CD4-positive, alpha-beta T cell treated with Interferon alpha-2 for 1 hour (primary cell): ENCODE measurements at regions not wholly inside any gene's neighbourhood (a gene's known extent, or its start where the extent isn't known, plus 50 kb on each side); places are given as distances from the start of the nearest gene placed in this dataset.
"Not testable (repeated sequence)": the region's sequence is repeated elsewhere in the genome, so short reads cannot be mapped to it uniquely, and the experiment has no call there.

Experiments
- DNase-seq, 2 donors: peaks; one replicate each; pipeline ENCODE4 v3.0.0-alpha.2; 2020 to 2022

DNA sequence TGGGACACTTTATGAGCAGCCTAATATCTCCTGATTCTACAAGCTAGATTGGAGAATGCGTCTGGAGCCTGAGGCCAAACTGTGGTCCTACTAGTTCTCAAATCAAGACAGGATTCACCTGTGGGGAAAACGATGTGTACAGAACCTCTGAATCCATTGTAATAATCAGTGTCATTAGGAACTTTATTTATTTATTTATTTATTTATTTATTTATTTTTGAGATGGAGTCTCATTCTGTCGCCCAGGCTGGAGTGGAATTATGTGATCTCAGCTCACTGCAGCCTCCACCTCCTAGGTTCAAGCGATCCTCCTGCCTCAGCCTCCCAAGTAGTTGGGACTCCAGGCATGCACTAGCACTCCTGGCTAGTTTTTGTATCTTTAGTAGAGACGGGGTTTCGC lies 52.6 kb upstream of the KIF26B start:
- DNase-seq, result not testable (repeated sequence)

DNA sequence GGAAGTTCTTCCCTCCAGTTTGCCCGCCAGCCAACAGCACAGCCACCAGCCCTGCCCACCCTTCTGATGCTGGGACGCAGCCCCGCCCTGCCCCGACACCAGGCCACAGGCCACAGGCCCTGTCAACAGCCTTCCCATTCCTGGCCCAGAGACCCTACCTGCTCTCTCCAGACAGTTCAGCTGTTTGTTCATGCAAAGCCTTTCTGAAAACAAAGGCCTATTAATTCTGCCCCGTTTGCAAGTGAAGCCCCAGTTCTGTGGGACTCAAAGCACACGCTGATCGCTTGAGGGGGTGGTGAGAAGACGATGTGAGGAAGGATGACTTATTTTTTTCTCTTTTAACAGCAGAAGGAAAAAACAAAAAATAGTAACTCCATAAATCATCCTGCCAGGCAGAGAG lies 55.4 kb upstream of the KIF26B start:
- no peak for DNase-seq

DNA sequence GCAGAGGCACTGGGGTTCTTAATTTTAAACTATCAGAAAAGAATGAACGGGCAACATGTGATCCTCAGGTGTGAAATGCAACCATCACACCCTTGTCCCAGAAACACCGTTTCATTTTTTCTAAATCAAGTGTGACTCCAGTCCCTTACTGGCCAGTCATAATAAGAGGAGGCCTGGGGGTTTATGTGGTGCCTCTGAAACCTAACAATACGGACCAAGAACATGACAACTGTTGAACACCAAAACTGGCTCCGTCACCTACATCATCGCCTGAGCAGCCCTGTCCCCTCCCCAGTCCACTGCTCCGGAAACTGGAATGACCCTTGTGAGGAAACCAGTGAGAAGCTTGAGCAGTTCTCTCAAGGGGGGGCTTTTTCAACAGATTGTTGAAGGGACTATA lies 55.9 kb upstream of the KIF26B start:
- DNase-seq, result no peak

DNA sequence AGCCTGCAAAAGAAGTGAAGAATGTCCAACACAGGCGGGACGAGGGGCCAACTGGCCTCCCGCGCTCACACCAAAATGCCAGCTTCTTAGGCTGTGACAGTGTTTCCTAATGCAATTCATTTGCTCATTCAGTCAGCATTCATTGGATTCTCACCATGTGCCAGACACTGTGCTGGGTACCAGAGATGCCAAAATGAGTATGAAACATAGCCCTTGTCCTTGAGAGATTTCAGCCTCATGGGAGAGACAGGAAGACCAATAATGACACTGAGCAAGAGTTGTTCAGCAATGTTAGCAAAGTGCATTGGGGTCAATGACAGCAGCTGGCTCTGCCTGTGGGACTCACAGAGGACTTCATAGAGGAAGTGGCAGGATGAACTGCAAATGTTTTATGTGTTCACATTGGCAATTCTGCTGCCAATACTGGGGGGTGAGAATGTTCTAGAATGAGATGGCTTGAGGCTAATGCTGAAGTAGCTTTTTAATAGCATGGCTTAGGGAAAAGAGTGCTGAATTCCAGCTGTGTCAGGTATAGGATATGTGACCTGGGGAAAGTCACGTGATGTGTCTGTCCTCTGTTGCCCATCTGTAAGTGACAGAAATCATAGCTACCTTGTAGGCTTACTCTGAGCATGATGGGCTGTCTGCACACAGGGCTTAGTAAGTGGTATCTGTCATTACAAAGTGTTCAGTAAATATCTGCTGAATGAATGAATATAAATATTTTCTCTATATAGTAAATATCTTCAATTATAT lies 58.3 kb upstream of the KIF26B start:
- no peak for DNase-seq

DNA sequence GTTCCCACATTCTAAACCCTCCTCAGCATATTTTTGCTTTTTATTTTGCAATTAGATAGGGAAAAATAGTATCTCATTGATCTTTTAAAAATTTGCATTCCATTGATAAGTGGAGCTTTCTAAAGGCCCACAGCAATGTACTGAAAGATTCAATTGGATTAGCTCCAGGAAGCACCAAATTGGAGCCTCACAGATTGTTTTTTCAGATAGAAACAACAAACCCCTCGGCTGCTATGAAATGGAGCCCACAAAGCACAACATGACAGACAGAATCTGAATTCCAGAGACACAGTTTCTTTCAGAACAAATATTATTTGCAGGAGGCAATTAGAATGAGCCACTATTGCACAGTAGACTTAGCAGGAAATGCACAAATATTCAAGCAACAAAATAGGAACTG lies 58.9 kb upstream of the KIF26B start:
- no peak for DNase-seq

DNA sequence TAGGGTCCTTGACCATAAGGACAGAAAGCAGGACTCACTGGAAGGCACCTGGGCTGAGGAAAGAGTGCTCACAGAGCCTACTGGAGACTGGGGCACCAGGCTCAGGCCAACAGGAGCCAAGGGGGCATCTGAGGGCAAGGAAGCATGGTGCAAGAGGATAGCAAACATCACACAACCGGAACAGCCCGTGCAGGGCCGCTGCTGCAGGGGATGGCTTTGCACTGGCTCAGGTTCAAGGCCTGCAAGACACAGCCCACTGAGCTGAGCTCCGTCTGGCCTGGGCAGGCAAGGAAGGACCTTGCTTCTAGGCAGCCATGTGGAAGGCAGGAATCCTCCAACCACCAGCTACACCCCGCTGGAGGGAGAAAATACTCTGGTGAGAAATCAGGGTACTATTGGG lies 59.8 kb upstream of the KIF26B start:
- DNase-seq, result no peak

DNA sequence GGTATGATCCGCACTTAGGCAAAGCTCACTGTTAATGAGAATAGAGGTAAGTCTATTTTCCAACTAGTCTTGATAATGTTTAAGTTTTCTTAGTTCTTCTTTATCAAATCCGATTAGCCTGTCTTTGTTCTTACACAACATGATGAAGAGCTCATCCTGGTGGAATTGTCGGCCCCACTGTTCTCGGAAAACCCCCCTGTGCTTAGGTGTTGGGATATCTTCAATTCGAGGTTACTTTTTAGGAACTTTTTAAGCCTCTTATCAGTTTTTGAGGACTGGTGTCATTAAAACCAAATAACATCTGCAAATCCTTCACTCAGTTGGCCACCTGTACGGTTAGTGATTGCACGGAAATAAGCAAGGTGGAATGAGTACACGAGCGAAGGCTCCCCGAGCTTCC lies 60.7 kb upstream of the KIF26B start:
- no peak for DNase-seq

DNA sequence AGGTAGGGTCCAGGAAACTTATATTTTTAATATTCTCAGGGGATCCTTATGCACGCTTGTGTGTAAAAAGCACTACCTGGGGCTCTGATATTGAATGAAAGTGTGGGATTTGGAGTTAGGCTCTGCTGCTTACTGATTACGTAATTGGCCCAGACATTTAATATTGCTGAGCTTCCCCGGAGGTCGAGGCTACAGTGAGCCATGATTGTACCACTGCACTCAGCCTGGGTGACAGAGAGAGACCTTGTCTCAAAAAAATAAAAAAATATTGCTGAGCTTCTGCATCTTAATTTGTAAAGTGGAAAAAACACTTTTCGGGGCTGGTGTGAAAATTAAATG lies 62.2 kb upstream of the KIF26B start:
- no peak for DNase-seq

DNA sequence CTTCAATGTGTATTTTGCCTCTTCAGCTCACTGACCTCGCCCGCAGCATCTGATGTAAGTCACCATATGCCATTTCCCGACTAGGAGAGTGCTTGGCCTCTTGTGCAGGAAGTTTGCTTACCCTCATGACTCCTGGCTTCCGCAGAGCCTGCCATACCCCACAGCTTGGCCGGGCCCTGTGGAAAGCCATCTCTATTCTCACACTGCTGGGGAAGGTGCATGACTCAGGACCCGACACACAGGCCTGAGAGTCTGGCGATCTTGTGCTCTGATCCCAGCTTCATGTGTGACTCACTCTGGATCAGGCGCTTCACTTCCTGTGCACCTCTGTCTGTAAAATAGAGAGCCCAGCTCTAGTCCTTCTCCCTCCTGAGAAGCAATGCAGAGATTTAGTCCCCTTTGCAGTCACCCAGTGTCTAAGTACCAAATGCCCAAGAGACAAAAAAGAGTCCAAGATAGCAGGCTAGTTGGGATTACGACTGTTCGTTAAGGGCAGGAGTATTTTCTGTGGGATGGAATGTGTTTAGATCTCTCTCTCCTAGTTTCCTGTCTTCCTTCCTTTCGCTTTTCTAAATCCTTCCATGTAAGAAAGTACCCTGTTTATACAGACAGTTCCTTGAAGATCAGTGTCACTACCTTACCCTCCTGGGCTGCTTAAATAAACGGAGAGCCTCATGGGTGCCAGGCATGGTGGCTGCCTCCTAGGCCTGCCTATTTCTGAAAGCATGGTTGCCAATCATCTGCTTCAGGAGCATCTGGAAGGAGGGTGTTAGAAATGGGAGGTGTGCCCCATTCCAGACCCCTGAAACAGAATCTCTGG lies 62.8 kb upstream of the KIF26B start:
- no peak for DNase-seq

DNA sequence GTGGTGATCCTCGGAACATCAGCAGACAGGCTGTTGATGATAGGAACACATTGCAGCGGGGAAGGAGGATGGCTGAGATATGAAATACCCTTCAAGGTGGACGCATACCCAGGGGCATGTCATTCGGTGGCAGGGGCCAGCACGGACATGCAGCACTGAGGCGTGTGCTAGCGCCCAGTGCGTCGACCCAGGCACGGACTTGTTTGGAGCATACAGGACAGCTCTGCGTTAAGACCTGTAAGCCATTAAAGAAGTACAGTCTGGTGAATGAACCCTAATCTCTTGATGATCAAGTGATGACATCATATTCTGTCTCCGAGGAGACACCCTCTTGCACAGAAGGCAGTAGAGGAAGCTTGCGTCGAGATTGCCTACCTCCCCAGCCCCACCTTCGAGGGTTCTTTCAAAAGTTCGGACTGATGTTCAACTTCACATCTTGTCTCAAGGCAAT lies 63.6 kb upstream of the KIF26B start:
- DNase-seq, result no peak

DNA sequence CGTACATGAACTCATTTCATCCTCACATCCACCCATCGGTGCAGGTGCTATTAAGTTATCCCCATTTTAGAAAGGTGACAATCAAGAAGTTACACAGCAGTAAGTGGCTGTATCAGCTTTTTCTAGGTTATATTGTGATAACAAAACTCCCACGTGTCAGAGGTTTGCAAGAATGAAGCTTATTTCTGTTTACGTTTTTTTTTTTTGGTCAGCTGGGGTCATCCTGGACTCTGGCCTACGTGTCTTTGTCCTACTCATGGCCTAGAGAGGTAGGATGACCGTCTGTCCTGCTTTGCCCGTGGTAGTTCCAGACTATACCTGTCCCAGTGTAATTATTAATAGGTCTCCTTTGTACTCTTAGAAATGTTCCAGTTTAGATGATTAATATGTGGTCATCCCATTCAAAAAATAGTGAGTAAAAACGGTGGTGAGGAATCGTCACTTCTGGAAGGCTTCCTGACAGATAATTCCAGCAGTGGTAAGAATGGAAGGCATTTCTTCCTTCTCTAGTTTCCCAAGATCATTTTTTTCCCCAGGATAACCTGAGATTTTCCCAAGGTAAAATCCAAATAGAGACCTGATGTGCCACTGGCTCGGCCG lies 64.2 kb upstream of the KIF26B start:
- no peak for DNase-seq

DNA sequence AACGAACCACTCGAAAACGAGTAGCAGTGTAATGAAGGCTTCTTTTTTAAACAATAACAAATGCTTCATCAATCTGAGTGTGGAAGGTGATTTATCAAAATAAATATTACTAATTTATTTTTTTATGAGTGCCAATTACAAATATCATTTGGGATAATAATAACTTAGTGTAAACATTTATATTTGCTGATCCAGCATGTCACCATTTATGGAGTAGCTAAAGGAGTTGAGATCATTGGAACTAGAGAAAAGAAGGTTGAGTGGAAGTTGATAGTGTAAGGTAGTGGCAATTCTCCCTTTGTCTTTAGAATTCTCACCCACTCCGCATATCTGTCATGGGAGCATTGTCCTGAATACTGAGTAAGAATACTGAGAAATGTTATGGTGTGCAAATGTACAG lies 67.1 kb upstream of the KIF26B start:
- no peak for DNase-seq

DNA sequence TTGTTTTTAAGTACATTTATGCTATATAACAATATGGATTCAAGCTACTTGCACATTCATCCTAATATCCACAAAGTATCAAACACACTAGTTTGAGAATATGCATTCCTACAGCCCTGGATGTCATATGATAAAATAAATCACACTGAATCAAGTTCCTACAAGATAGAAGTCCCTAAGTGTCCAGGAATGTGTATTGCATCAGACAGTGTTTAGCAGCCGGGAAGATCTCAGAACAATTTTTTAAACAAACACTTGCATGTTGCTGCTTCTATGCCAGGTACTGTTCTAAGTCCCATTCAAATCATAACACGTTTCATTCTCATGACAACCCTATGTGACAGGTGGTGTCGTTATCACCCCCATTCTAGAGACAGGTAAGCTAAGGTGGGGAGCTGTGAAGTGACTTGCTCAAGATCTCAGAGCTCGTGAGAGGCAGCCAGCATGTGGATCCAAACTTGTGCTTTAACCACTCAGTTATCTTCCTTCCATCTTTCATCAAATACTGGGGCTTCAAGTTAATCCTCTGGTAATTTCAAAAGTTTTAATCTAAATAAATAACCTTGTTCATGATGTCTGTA lies 68.3 kb upstream of the KIF26B start:
- no peak for DNase-seq

DNA sequence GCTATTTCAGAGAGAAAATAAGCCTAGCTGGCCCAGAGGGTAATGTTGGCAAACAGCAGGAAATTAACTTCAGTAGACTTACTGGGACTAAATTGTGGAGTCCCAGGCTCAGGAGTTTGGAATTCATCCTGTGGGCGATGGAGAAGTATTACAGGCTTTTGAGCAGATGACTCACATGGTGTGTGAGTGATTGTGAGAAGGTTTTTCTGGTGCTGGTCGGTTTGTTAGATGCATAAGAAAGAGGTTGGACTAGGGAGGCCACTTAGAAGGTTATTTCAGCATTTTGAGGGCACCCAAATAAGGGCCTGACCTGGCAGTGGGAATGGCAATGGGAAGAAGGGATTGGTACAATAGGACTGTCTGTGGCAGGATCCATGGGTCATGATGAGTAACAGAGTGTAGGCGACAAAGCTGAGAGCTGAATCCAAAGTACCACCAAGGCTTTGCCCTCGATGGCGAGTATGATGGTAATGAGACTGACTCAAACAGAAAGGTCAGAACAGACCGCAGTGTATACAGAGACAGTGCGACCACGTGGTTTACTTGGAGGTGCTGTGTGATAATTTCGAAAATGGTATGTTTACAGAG lies 69.2 kb upstream of the KIF26B start:
- no peak for DNase-seq

DNA sequence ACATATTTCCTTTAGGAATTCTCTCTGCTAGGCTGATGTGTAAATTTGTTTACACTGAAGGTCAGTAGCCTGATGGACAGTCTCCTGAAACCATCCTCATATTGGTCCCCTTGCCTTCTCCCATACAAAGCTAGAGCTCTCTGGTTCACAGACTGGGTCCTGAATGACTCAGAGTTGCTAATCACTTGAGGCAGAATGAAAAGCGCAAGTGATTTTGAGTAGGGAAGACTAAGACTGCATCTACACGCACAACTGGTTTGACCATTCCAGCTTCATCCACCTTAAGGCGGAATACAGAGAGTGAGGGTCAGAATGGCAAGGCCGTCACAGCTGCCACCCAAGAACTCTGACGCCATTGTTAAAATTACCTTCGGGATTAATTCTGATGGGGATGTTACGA lies 70.2 kb upstream of the KIF26B start:
- no peak for DNase-seq

DNA sequence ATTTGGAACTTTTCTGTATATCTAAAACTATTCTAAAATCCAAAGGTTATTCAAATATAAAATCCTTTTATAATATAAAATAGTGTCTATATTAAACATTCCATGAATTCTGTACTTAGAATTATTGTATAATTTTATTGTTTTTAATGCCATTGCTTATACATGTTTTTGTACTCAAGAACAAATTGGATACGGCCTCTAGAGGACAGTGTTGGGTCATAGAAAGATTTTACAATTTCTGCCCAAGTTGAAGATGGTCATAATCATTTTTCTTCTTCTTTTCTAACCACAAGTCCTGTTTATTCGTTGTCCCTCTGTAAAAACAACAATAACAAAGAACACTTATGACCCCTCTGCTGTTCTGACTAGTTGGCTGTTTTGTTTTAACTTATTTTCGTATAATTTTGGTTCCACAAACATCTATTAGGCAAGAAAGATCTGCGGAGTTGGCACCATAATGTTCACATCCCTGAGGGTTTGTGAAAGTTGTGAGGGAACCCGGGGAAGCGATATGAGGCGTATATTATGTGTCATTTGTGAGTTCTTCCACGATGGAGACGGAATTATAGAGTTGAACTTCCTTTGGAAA lies 75.7 kb upstream of the KIF26B start:
- peak in 1 of 2 donors; percentile 10 for DNase-seq

DNA sequence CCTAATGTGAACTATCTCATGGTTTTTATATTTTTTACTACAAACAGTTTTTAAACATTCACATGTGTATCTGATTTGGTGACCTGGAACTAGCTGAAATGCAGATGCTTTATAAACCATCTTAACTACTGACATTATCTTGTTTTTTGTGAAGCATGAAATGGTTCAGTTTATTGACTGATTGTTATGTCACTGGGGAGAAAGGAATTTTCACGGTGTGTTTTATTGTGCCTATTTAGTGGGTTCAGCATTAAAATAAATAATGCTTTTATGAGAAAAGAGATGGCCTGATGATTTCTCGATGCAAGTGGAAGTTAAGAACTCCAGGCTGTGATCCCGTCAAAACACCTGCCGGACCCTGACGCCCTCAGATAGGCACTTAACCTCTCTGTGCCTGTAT lies 79.9 kb upstream of the KIF26B start:
- DNase-seq, result no peak

DNA sequence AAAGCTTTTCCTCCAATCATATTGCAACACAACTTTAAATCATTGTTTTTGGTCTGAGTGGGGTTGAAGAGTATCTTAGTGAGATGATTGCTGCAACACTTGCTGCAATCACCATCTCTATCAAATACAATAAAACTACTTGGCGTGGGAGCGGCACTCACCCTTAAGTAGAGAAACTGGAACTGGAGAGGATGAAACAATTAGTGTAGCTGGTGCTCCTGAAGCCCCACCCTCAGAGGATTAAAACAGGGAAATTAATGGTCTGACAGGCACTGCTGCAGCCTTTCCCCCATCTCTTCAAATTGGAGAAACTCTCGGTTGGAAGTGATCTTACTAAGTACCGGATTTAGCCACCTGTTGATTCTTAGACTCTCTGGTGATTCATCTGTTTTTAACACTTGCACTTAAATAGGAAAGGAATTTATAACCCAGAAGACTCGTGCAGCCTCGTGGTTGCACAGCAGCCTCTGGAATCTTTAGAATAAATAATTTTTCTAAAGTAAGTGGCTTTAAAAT lies 80.5 kb upstream of the KIF26B start:
- DNase-seq, result no peak

DNA sequence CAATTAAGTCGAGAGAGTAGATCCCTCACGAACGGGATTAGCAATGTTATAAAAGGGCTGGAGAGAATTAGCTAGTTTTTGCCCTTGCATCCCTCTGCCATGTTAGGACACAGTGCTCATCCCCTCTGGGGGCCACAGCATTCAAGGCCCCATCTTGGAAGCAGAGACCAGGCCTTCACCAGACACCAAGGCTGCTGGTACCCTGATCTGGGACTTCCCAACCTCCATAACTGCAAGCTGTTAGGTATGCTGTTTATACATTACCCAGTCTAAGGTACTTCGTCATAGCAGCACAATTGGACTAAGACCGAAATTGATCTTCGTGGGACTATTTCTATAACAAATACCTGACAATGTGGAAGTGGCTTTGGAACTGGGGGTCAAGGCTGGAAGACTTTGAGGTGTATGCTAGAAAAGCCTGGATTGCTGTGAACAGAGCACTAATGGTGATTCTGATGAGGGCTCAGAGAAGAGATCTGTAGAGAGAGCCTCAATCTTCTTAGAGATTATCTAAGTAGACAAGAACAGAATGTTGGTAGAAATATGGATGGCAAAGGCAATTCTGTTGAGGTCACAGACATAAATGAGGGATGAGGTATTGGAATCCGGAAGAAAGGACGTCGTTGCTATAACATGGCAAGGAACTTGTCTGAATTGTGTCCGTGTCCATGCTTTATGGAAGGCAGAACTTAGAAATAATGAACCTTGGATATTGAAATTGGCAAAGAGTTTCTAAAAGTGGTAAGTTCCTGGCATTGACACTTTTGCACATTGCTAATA lies 83.8 kb upstream of the KIF26B start:
- DNase-seq, result no peak

DNA sequence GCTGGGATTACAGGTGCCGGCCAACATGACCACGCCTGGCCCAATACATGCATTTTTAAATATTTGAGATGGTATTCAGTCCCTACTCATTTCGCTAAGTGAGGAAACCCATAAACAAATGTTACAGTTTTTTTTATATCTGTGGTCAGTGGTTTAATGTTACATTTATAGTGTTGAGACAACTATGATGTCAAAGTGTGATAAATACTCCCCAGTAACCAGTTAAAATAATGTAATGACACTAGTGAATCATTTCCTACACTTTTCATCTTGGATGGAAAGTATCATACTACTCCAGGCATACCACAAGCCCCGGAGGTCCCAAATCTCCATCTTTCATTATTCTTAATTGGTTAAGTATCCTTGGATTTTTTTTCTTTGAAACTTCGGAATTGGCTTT lies 87.5 kb upstream of the KIF26B start:
- DNase-seq, result no peak

DNA sequence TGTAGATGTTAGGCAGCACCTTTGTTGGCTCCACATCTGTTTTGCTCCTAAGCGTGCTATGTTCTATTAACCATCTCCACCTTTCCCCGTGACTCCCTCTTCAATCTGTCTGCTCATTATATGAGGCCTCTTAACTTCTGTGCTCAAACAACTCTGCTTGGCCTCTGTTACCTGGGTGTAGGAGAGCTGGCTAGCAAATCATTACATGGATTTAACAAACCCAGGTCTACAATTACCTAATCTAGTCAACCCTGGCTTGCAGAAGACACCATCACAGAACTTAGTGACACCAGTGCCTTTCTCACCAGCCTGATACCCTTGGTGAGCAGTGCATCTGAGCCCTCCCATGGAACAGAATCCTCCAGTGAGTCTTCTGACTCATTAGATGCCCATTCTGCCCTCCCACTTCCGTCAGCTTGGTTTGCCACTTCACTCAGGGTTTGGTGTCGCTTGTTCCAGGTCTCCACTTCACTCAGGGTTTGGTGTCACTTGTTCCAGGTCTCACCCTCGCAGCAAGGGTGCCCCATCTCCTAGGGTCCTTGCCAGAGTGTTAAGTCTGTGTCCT lies 92.0 kb upstream of the KIF26B start:
- DNase-seq, result no peak

DNA sequence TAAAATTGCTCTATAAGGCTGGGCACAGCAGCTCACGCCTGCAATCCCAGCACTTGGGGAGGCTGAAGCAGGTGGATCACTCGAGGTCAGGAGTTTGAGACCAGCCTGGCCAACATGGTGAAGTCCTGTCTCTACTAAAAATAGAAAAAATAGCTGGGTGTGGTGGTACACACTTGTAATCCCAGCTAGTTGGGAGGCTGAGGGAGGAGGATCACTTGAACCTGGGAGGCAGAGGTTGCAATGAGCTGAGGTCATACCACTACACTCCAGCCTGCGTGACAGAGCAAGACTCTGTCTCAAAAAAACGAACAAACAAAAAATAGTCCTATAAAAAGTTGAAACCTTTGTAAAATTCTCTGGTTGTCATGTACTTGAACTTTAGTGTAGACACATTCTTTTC lies 93.0 kb upstream of the KIF26B start:
- not testable (repeated sequence) for DNase-seq
